HUES6 (cell line): ENCODE measurements at regions not wholly inside any gene's neighbourhood (a gene's known extent, or its start where the extent isn't known, plus 50 kb on each side); places are given as distances from the start of the nearest gene placed in this dataset.

Experiments used
- H3K27ac ChIP-seq: 2 replicates; pipeline ENCODE4 v1.7.0; 2013; ENCODE audit warnings: low read depth, mild to moderate bottlenecking, low read length, inconsistent platforms
- H3K27me3 ChIP-seq: 2 replicates; pipeline ENCODE4 v1.6.1; 2013; ENCODE audit warnings: low read length; ENCODE audit not compliant: control insufficient read depth, insufficient read depth
- H3K36me3 ChIP-seq: 2 replicates; pipeline ENCODE4 v1.6.1; 2013; ENCODE audit warnings: low read length; ENCODE audit not compliant: control insufficient read depth, insufficient read depth
- H3K4me1 ChIP-seq: 2 replicates; pipeline ENCODE4 v1.6.1; 2013; ENCODE audit warnings: low read length; ENCODE audit not compliant: control insufficient read depth, insufficient read depth
- H3K4me3 ChIP-seq: 2 replicates; pipeline ENCODE4 v1.5.1; 2013; ENCODE audit warnings: low read depth, low read length
- H3K9ac ChIP-seq: one replicate; pipeline ENCODE4 v1.6.1; 2013; ENCODE audit warnings: mild to moderate bottlenecking, low read length
- H3K9me3 ChIP-seq: 2 replicates; pipeline ENCODE4 v1.6.1; 2013; ENCODE audit warnings: low read depth, low read length; ENCODE audit not compliant: control insufficient read depth, insufficient read depth

GRCh38 chr11:98659431-98659830 is 361.3 kb upstream of the CNTN5 start:
- Histone ChIP-seq H3K4me1 (no peaks in the 10 kb centered on the region), H3K4me3 (no peak overlapping the region), H3K9me3 (no peaks in the 10 kb centered on the region), H3K27ac (no peak overlapping the region), H3K27me3 (no peaks in the 10 kb centered on the region), H3K9ac (no peak overlapping the region), H3K36me3 (no peaks in the 10 kb centered on the region)

DNA sequence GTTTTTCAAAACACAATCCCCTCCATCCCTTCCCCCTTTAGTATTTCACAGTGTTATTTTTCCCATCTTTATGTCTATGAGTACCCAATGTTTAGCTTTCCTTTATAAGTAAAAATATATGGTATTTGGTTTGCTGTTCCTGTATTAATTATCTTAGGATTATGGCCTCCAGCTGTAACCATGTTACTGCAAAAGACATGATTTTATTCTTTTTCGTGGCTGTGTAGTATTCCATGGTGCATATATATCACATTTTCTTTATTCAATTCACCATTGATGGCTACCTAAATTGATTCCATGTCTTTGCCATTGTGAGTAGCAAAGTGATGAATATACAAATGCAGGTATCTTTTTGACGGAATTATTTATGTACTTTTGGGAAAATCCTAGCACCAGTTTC is 346.4 kb upstream of the CNTN5 start:
- Histone ChIP-seq H3K36me3 (no peaks in the 10 kb centered on the region), H3K27me3 (no peaks in the 10 kb centered on the region), H3K9ac (no peak overlapping the region), H3K4me1 (no peaks in the 10 kb centered on the region; the same call in 1 of the 2 replicates), H3K4me3 (no peak overlapping the region), H3K27ac (no peak overlapping the region), H3K9me3 (no peaks in the 10 kb centered on the region)

GRCh38 chr11:98679673-98680072 is 341.1 kb upstream of the CNTN5 start:
- H3K9ac ChIP-seq: no peak overlapping the region
- no peak overlapping the region for H3K4me3 ChIP-seq
- no peak overlapping the region for H3K27ac ChIP-seq
- no peaks in the 10 kb centered on the region for H3K27me3 ChIP-seq
- no peaks in the 10 kb centered on the region for H3K9me3 ChIP-seq
- H3K4me1 ChIP-seq: no peaks in the 10 kb centered on the region; the same call in 1 of the 2 replicates
- no peaks in the 10 kb centered on the region for H3K36me3 ChIP-seq

- Histone ChIP-seq H3K9ac (no peak overlapping the region), H3K27me3 (no peaks in the 10 kb centered on the region), H3K36me3 (no peaks in the 10 kb centered on the region), H3K9me3 (no peaks in the 10 kb centered on the region), H3K4me1 (no peaks in the 10 kb centered on the region), H3K27ac (no peak overlapping the region), H3K4me3 (no peak overlapping the region)
These were observed 319.2 kb upstream of the CNTN5 start for GRCh38 chr11:98701541-98701940.

GRCh38 chr11:98703779-98704556 is 316.8 kb upstream of the CNTN5 start:
- H3K36me3 ChIP-seq: no peaks in the 10 kb centered on the region
- H3K9me3 ChIP-seq: no peaks in the 10 kb centered on the region
- no peak overlapping the region for H3K9ac ChIP-seq
- H3K4me1 ChIP-seq: no peaks in the 10 kb centered on the region
- no peaks in the 10 kb centered on the region for H3K27me3 ChIP-seq
- no peak overlapping the region for H3K27ac ChIP-seq
- H3K4me3 ChIP-seq: no peak overlapping the region

- Histone ChIP-seq H3K9me3 (peaks cover 4% of the 10 kb centered on the region; the same call in 1 of the 2 replicates), H3K4me3 (no peak overlapping the region), H3K27me3 (no peaks in the 10 kb centered on the region), H3K36me3 (no peaks in the 10 kb centered on the region), H3K9ac (no peak overlapping the region), H3K27ac (no peak overlapping the region), H3K4me1 (no peaks in the 10 kb centered on the region)
These were observed 310.7 kb upstream of the CNTN5 start for GRCh38 chr11:98710026-98710425.

GRCh38 chr11:98710986-98711385 is 309.8 kb upstream of the CNTN5 start:
- Histone ChIP-seq H3K36me3 (no peaks in the 10 kb centered on the region), H3K4me3 (no peak overlapping the region), H3K9ac (no peak overlapping the region), H3K9me3 (peaks cover 4% of the 10 kb centered on the region; the same call in 1 of the 2 replicates), H3K27ac (no peak overlapping the region), H3K27me3 (no peaks in the 10 kb centered on the region), H3K4me1 (no peaks in the 10 kb centered on the region)

GRCh38 chr11:98720951-98721350 is 299.8 kb upstream of the CNTN5 start:
- no peaks in the 10 kb centered on the region for H3K4me1 ChIP-seq
- H3K27me3 ChIP-seq: no peaks in the 10 kb centered on the region
- no peak overlapping the region for H3K4me3 ChIP-seq
- H3K9me3 ChIP-seq: no peaks in the 10 kb centered on the region
- H3K36me3 ChIP-seq: no peaks in the 10 kb centered on the region
- no peak overlapping the region for H3K27ac ChIP-seq
- no peak overlapping the region for H3K9ac ChIP-seq

DNA sequence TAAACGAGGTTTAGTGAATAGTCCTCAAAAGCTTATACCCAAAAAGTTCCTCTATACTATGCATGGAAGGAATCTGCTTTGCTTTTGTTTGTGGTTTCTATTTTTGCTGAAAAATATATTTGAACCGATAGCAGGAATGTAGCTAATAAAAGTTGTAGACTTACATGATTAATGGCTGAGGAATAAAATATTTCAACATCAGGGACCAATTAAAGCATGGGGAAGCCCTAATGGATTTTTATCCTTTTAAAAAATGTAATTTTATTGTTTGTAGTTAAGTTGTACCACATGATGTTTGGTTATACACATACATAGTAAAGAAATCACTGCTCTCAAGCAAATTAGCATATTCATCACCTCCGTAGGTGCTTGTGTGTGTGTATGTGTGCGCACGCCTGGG is 295.3 kb upstream of the CNTN5 start:
- Histone ChIP-seq H3K9ac (no peak overlapping the region), H3K4me1 (no peaks in the 10 kb centered on the region), H3K27ac (no peak overlapping the region), H3K9me3 (no peaks in the 10 kb centered on the region), H3K36me3 (no peaks in the 10 kb centered on the region), H3K4me3 (no peak overlapping the region), H3K27me3 (no peaks in the 10 kb centered on the region)

GRCh38 chr11:98728421-98728820 is 292.3 kb upstream of the CNTN5 start:
- H3K27me3 ChIP-seq: no peaks in the 10 kb centered on the region
- H3K4me3 ChIP-seq: no peak overlapping the region
- H3K36me3 ChIP-seq: no peaks in the 10 kb centered on the region
- H3K9ac ChIP-seq: no peak overlapping the region
- H3K27ac ChIP-seq: no peak overlapping the region
- no peaks in the 10 kb centered on the region for H3K9me3 ChIP-seq
- no peaks in the 10 kb centered on the region for H3K4me1 ChIP-seq

GRCh38 chr11:98729118-98729517 is 291.6 kb upstream of the CNTN5 start:
- Histone ChIP-seq H3K4me1 (no peaks in the 10 kb centered on the region), H3K36me3 (no peaks in the 10 kb centered on the region), H3K27ac (no peak overlapping the region), H3K27me3 (no peaks in the 10 kb centered on the region), H3K9ac (no peak overlapping the region), H3K4me3 (no peak overlapping the region), H3K9me3 (0 out of 2 replicates have a peak, but pooled peaks cover 2% of the 10 kb centered on the region)
